GM12878 (cell line): ENCODE measurements at regions not wholly inside any gene's neighbourhood (a gene's known extent, or its start where the extent isn't known, plus 50 kb on each side); places are given as distances from the start of the nearest gene placed in this dataset.

Source experiments
- ATAC-seq: fragments of 200-7000 bp; cut with Tn5 transposase; 3 replicates; pipeline ENCODE4 v1.9.1; 2020; ENCODE audit warnings: mild to moderate bottlenecking, moderate library complexity
- BruUV-seq: library from RNA; stranded (reverse); fragments of 400-500 nt; replicated peaks from 2 replicates; lab custom pipeline; 2021; lab: Mats Ljungman, UMichigan
- CTCF ChIA-PET: fragments of 300-600 bp; sonication (Branson Sonifier 250); formaldehyde crosslinking; extraction: SDS; loops from one replicate; lab custom pipeline; 2021; ENCODE audit warnings: inconsistent platforms; lab: Yijun Ruan, JAX
- POLR2A ChIA-PET: fragments of 350-600 bp; formaldehyde crosslinking; extraction: SDS; loops from one replicate; lab custom pipeline; 2021; ENCODE audit warnings: inconsistent platforms; lab: Charles Lee
- RAD21 ChIA-PET: fragments of 300-600 bp; sonication (Branson Sonifier 250); formaldehyde crosslinking; loops from one replicate; lab custom pipeline; 2023; ENCODE audit warnings: antibody characterized with exemption; ENCODE audit not compliant: unreplicated experiment; lab: Charles Lee
- SMC1A ChIA-PET: fragments of 300-600 bp; sonication (Branson Sonifier 250); formaldehyde crosslinking; loops from one replicate; lab custom pipeline; 2023; ENCODE audit not compliant: unreplicated experiment, uncharacterized antibody; lab: Charles Lee
- DNase-seq: peaks from one replicate; pipeline ENCODE4 v3.0.0-alpha.2; 2011; ENCODE audit warnings: low read depth, low spot score
- FAIRE-seq: peaks from 3 replicates; lab custom pipeline; 2011; peaks lifted over from hg19 to GRCh38; lab: Jason Lieb, UNC
- H2AFZ ChIP-seq: 2 replicates; pipeline ENCODE4 v1.6.0; 2011; ENCODE audit warnings: low read depth, low read length, control low read depth; ENCODE audit not compliant: control insufficient read depth
- H3K27ac ChIP-seq: 2 replicates; pipeline ENCODE4 v1.5.1; 2011; ENCODE audit warnings: control low read depth; ENCODE audit not compliant: control insufficient read depth, insufficient read depth
- H3K27me3 ChIP-seq, 2 experiments: replicated peaks in 1 of 2; 2 replicates each; pipeline versions ENCODE4 v1.6.0 to v1.6.1; 2011; ENCODE audit warnings: low read length in 1 of 2; ENCODE audit not compliant: control insufficient read depth in 2 of 2, insufficient read depth in 2 of 2
- H3K36me3 ChIP-seq, 2 experiments: 2 replicates each; pipeline ENCODE4 v1.5.1; 2011; ENCODE audit warnings: low read length in 1 of 2; ENCODE audit not compliant: control insufficient read depth in 2 of 2, insufficient read depth in 2 of 2
- H3K4me1 ChIP-seq: 2 replicates; pipeline ENCODE4 v1.6.1; 2011; ENCODE audit warnings: mild to moderate bottlenecking, low read length, moderate library complexity, mixed read lengths; ENCODE audit not compliant: control insufficient read depth, insufficient read depth
- H3K4me2 ChIP-seq: 2 replicates; pipeline ENCODE4 v1.6.0; 2011; ENCODE audit warnings: control low read depth; ENCODE audit not compliant: control insufficient read depth, insufficient read depth
- H3K4me3 ChIP-seq: fragments of 200-600 bp; sonication (generic); 2 replicates; pipeline ENCODE4 v1.5.1; 2016
- H3K79me2 ChIP-seq: 2 replicates; pipeline ENCODE4 v1.6.0; 2011; ENCODE audit warnings: low read length; ENCODE audit not compliant: control insufficient read depth, insufficient read depth
- H3K9ac ChIP-seq: 2 replicates; pipeline ENCODE4 v1.8.0; 2011; ENCODE audit warnings: low read length, control low read depth, mixed read lengths; ENCODE audit not compliant: control insufficient read depth, insufficient read depth
- H3K9me3 ChIP-seq: replicated peaks from 3 replicates; pipeline ENCODE4 v1.5.1; 2011; ENCODE audit warnings: mild to moderate bottlenecking, low read length; ENCODE audit not compliant: control insufficient read depth, insufficient read depth
- H4K20me1 ChIP-seq: 2 replicates; pipeline ENCODE4 v1.6.0; 2011; ENCODE audit not compliant: control insufficient read depth, insufficient read depth
- CBX5 ChIP-seq: sonication (generic); IDR thresholded peaks from 2 replicates; pipeline ENCODE4 v1.6.1; 2016; ENCODE audit warnings: low read depth, moderate library complexity, mild to moderate bottlenecking, inconsistent platforms
- DPF2 ChIP-seq: fragments of 450-650 bp; IDR thresholded peaks from 2 replicates; pipeline ENCODE4 v1.6.1; 2017; ENCODE audit warnings: mild to moderate bottlenecking
- EZH2 ChIP-seq: IDR thresholded peaks from 2 replicates; pipeline ENCODE4 v1.6.1; 2012; ENCODE audit warnings: low read depth, mild to moderate bottlenecking, control low read depth, inconsistent platforms, low read length, borderline replicate concordance; ENCODE audit not compliant: control insufficient read depth
- GATAD2B ChIP-seq: fragments of 450-650 bp; conservative IDR thresholded peaks from 2 replicates; pipeline ENCODE4 v1.6.1; 2017; ENCODE audit warnings: low read depth, mild to moderate bottlenecking, moderate library complexity
- HDAC6 ChIP-seq: fragments of 200-600 bp; sonication (generic); IDR thresholded peaks from one replicate; pipeline ENCODE4 v1.8.0; 2017; ENCODE audit warnings: antibody characterized with exemption; ENCODE audit not compliant: unreplicated experiment
- IKZF1 ChIP-seq: fragments of 450-650 bp; conservative IDR thresholded peaks from 2 replicates; pipeline ENCODE4 v1.6.1; 2017; ENCODE audit warnings: antibody characterized with exemption, mild to moderate bottlenecking
- MEF2B ChIP-seq: fragments of 450-650 bp; IDR thresholded peaks from 2 replicates; pipeline ENCODE4 v1.6.1; 2018; ENCODE audit warnings: mild to moderate bottlenecking, moderate library complexity; ENCODE audit not compliant: partially characterized antibody, poor library complexity, severe bottlenecking
- MYB ChIP-seq: fragments of 150-350 bp; IDR thresholded peaks from 2 replicates; pipeline ENCODE4 v1.6.1; 2014; ENCODE audit warnings: mild to moderate bottlenecking, low read depth, low read length, borderline replicate concordance
- NRF1 ChIP-seq: conservative IDR thresholded peaks from 2 replicates; pipeline ENCODE4 v1.6.1; 2011; ENCODE audit warnings: mild to moderate bottlenecking, low read depth, low read length, improper control_type of control experiment
- SREBF2 ChIP-seq: IDR thresholded peaks from 2 replicates; pipeline ENCODE4 v1.6.1; 2012; ENCODE audit warnings: mild to moderate bottlenecking, low read length
- STAT1 ChIP-seq: fragments of 450-650 bp; conservative IDR thresholded peaks from 2 replicates; pipeline ENCODE4 v1.6.1; 2014; ENCODE audit warnings: antibody characterized with exemption, mild to moderate bottlenecking
- TCF7 ChIP-seq: IDR thresholded peaks from 2 replicates; pipeline ENCODE4 v1.6.1; 2014; ENCODE audit warnings: antibody characterized with exemption, borderline replicate concordance
- ZNF207 ChIP-seq: fragments of 450-650 bp; IDR thresholded peaks from 2 replicates; pipeline ENCODE4 v1.6.1; 2014; ENCODE audit warnings: antibody characterized with exemption, mild to moderate bottlenecking, borderline replicate concordance
- ZNF217 ChIP-seq: fragments of 450-650 bp; IDR thresholded peaks from 2 replicates; pipeline ENCODE4 v1.6.1; 2017; ENCODE audit warnings: antibody characterized with exemption, mild to moderate bottlenecking
- WGBS: methylation state at CpG from one replicate; pipeline ENCODE4 v1.1.6; 2016; ENCODE audit warnings: low lambda C conversion rate; ENCODE audit not compliant: insufficient replicate concordance, insufficient coverage; ENCODE audit errors: missing lambda C conversion rate; 5-methylcytosine and 5-hydroxymethylcytosine counted together
- in situ Hi-C: fragments of 300-500 bp; cut with MboI; formaldehyde crosslinking; loops from 9 replicates; pipeline ENCODE4 v1.14.3; 2018; ENCODE audit warnings: mixed read lengths
- intact Hi-C: fragments of 100-400 bp; cut with micrococcal nuclease; formaldehyde crosslinking; loops from one replicate; pipeline ENCODE4 v1.14.2; 2022; ENCODE audit not compliant: unreplicated experiment
- TF ChIP-seq, protein P1 (sequence below): fragments of 450-650 bp; IDR thresholded peaks from 2 replicates; pipeline ENCODE4 v1.6.1; 2017; ENCODE audit warnings: low read depth, mild to moderate bottlenecking, moderate library complexity
- TF ChIP-seq, protein P2 (sequence below): fragments of 450-650 bp; formaldehyde crosslinking; IDR thresholded peaks from 2 replicates; pipeline ENCODE4 v1.4.0; 2022; ENCODE audit warnings: mild to moderate bottlenecking, moderate library complexity

DNA sequence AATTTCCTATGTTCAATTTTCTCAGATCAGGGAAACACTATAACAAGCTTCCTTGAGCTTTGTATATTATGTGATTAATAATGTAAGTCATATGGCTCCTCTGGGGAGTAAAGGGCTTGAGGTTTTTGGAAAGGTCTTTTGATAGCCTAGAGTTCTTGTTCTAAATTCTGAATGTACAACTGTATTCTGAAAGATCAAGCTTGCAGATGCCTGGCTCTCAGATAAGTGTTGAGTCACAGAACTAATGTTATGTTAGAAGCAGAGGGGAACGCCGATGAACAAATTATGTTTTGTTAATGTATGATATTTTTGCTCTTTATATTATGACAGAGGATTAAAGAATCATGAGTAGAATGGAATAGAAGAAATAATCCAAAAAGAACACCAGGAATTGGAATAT, 170.1 kb downstream of the RPRM start:
- ChIA-PET RAD21 (no interaction called here), SMC1A (no interaction called here), CTCF (no interaction called here), POLR2A (no interaction called here)
- H2AFZ ChIP-seq, result no peak overlapping the region
- H3K27ac ChIP-seq, result no peak overlapping the region
- no peaks in the 10 kb centered on the region for H3K27me3 ChIP-seq
- DNase-seq (no peak), FAIRE-seq (no peak), ATAC-seq (no peak)
- H3K9ac ChIP-seq, result no peak overlapping the region
- WGBS, result 46% methylated on average over 2 of the region's 2 CpGs
- in situ Hi-C loops, result no loop called here
- TF ChIP-seq IKZF1 (no peak), DPF2 (no peak), CBX5 (no peak), MEF2B (no peak)
- no peaks in the 10 kb centered on the region for H4K20me1 ChIP-seq
- BruUV-seq, result no TSS peak
- no peaks in the 10 kb centered on the region for H3K36me3 ChIP-seq
- H3K4me3 ChIP-seq, result no peak overlapping the region
- H3K79me2 ChIP-seq, result no peaks in the 10 kb centered on the region
- H3K4me2 ChIP-seq, result no peak overlapping the region
- H3K4me1 ChIP-seq, result no peaks in the 10 kb centered on the region
- no peaks in the 10 kb centered on the region for H3K9me3 ChIP-seq
- intact Hi-C loops, result no loop called here

GRCh38 chr2:153307223-153307622, 171.3 kb downstream of the RPRM start:
- ChIA-PET CTCF (no interaction called here), SMC1A (no interaction called here), POLR2A (no interaction called here), RAD21 (no interaction called here)
- H3K27me3 ChIP-seq, result no peaks in the 10 kb centered on the region
- H3K9ac ChIP-seq, result no peak overlapping the region
- H3K9me3 ChIP-seq, result no peaks in the 10 kb centered on the region
- no TSS peak for BruUV-seq
- H2AFZ ChIP-seq, result no peak overlapping the region
- H3K79me2 ChIP-seq, result no peaks in the 10 kb centered on the region
- no peaks in the 10 kb centered on the region for H3K36me3 ChIP-seq
- H4K20me1 ChIP-seq, result no peaks in the 10 kb centered on the region
- no peaks in the 10 kb centered on the region for H3K4me1 ChIP-seq
- no peak overlapping the region for H3K4me2 ChIP-seq
- in situ Hi-C loops, result no loop called here
- no peak for ATAC-seq
- no peak for DNase-seq
- FAIRE-seq, result no peak
- intact Hi-C loops, result no loop called here
- WGBS, result 17% methylated on average over 3 of the region's 3 CpGs
- no peak overlapping the region for H3K27ac ChIP-seq
- no peak overlapping the region for H3K4me3 ChIP-seq
- TF ChIP-seq MYB, result no peak
- TF ChIP-seq, protein P1, sequence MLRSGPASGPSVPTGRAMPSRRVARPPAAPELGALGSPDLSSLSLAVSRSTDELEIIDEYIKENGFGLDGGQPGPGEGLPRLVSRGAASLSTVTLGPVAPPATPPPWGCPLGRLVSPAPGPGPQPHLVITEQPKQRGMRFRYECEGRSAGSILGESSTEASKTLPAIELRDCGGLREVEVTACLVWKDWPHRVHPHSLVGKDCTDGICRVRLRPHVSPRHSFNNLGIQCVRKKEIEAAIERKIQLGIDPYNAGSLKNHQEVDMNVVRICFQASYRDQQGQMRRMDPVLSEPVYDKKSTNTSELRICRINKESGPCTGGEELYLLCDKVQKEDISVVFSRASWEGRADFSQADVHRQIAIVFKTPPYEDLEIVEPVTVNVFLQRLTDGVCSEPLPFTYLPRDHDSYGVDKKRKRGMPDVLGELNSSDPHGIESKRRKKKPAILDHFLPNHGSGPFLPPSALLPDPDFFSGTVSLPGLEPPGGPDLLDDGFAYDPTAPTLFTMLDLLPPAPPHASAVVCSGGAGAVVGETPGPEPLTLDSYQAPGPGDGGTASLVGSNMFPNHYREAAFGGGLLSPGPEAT, result no peak
- no peak for TF ChIP-seq STAT1
- TF ChIP-seq GATAD2B, result no peak
- TF ChIP-seq TCF7, result no peak
- no peak for TF ChIP-seq EZH2
- TF ChIP-seq HDAC6, result no peak
- TF ChIP-seq SREBF2, result no peak
- TF ChIP-seq ZNF207, result no peak
- TF ChIP-seq, protein P2, sequence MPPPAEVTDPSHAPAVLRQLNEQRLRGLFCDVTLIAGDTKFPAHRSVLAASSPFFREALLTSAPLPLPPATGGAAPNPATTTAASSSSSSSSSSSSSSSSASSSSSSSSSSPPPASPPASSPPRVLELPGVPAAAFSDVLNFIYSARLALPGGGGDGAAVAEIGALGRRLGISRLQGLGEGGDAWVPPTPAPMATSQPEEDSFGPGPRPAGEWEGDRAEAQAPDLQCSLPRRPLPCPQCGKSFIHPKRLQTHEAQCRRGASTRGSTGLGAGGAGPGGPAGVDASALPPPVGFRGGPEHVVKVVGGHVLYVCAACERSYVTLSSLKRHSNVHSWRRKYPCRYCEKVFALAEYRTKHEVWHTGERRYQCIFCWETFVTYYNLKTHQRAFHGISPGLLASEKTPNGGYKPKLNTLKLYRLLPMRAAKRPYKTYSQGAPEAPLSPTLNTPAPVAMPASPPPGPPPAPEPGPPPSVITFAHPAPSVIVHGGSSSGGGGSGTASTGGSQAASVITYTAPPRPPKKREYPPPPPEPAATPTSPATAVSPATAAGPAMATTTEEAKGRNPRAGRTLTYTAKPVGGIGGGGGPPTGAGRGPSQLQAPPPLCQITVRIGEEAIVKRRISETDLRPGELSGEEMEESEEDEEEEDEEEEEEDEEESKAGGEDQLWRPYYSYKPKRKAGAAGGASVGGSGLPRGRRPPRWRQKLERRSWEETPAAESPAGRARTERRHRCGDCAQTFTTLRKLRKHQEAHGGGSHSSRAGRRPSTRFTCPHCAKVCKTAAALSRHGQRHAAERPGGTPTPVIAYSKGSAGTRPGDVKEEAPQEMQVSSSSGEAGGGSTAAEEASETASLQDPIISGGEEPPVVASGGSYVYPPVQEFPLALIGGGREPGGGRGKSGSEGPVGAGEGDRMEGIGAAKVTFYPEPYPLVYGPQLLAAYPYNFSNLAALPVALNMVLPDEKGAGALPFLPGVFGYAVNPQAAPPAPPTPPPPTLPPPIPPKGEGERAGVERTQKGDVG (CRISPR knock-in tag), result no peak
- TF ChIP-seq NRF1, result no peak
- no peak for TF ChIP-seq ZNF217
